Fibroblast of skin of left biceps (primary cell): ENCODE measurements at regions not wholly inside any gene's neighbourhood (a gene's known extent, or its start where the extent isn't known, plus 50 kb on each side); places are given as distances from the start of the nearest gene placed in this dataset.
"Not testable (repeated sequence)": the region's sequence is repeated elsewhere in the genome, so short reads cannot be mapped to it uniquely, and the experiment has no call there.

Experiments used
- DNase-seq, 2 experiments: peaks; one replicate each; pipeline ENCODE4 v3.0.0-alpha.2; 2013; ENCODE audit warnings: low read depth in 2 of 2

DNA sequence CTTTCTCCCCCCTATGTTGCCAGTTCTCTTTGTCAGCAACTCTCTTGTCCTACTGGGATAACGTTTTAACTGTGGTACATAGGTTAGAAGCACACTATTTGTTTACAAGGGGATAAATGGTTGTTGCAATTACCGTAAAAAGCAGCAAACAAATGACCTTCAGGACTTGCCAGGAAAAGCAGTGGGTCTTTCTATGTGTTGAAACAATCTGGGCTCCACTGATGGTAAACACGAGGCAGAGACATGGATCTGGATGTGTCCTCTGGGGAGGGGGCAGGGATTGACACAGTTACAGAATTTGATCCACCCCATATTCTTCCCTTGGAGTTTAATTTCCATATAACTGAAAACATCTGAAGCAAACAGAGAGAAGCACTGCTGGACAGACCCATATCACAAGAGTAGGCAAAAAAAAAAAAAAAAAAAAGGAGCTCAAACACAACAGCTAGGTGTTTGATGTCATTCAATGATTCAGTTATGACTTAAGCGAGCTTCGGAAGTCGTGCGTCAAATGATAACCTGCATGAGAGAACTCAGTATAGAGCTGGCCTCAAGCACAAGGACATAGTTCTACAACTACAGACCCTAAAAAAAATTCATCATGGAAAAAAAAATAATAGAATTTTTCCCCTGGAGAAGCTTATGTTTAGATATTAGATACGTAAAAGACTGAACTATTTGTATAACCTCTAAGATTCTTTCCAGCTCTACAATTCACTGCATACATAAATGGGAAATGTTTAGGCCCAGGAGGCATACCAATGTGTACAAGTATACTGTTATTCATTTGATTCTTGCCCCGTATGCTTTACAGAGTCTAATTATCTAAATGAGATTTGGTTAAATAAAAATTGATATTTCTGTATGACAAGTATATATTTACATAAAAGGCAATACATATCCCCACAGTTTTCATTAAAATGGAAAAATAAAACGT lies 127.7 kb downstream of the ALDH8A1 start:
- no peak for DNase-seq

DNA sequence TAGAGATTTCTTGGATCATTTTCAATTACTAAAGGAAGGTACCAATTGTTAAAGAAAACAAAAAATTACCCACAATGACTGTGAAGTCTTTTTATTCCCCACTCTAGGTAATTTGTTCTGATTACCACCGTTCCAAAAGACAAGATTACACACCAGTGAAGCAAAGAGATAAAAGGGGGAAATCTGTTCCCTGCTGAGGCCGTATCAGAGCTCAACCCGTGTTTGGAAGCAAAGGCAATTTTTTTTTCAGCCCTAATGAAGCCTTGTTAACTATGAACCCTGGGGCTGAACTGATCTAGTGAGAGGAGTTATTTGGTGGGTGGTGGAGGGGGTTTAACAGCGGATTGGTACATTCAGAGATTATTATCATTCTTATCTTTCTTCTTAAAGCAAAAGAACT lies 128.5 kb downstream of the ALDH8A1 start:
- no peak for DNase-seq

- no peak for DNase-seq
Measured at GRCh38 chr6:134819863-134820800, 129.8 kb downstream of the ALDH8A1 start.

GRCh38 chr6:134819236-134819635 lies 130.7 kb downstream of the ALDH8A1 start:
- no peak for DNase-seq

GRCh38 chr6:134817448-134817847 lies 132.5 kb downstream of the ALDH8A1 start:
- no peak for DNase-seq

DNA sequence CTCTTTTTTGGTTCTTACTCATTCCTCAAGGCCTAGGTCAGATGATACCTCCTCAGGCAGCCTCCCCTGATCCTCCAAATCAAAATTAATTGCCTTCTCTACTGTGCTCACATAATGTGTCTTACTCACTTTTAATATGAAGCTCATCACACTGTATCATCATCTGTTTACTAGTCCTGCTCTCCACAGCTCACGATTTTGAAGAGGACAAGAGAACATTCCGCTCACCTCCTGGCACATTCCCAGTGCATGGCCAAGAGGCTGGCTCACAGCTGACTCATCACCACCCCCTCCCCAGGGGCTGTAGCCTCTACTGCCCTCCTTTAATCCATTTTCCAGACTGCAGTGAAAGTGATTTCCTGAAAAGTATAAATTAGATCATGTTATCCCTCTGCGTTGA lies 133.1 kb downstream of the ALDH8A1 start:
- peak in 1 of 2 experiments; percentile 47 for DNase-seq

- DNase-seq = no peak
Measured at GRCh38 chr6:134816300-134816699, 133.6 kb downstream of the ALDH8A1 start.

DNA sequence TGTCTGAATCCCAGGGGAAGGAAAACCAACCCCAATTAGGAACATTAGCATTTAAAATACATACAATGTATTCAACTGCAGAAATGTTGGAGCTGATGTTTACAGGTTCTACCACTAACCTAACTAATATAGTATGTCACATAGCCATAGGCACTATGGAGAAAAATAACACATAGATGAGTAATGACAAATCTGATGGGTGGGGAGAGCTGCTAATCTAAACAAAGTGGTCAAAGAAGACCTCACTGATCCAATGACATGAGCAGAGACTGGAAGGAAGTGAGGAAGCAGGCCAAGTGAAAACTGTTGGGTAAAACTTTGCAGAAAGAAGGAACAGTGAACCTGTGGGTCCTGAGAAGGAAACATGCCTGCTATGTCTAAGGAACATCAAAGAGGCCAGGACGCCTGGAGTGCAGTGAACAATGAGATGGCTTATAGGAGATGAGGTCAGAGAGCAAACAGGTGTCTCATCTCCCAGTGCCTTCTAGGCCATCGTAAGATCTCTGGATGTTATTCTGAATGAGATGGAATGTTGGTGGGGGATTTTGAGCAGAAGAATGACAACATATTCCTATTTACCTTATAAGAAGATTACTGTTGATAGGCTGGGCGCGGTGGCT lies 135.7 kb downstream of the ALDH8A1 start:
- DNase-seq = no peak

DNA sequence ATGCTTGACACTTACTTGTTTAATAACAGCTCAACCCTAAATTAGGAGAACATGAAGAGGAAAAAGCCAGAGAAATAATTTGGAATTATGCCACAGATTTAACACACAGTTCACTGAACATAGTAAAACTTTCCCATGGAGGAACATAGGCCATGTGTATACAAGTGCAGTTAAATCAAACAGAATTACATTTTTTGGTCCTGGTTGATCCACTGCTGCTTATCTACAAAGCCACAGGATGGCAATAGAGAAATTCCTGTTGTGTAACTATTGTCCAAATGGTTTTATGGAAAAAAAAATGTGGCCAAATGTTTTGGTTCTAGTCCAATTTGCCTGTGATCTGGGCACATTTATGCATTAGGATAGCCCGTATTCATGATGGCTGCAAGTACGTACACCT lies 136.8 kb downstream of the ALDH8A1 start:
- no peak for DNase-seq

DNA sequence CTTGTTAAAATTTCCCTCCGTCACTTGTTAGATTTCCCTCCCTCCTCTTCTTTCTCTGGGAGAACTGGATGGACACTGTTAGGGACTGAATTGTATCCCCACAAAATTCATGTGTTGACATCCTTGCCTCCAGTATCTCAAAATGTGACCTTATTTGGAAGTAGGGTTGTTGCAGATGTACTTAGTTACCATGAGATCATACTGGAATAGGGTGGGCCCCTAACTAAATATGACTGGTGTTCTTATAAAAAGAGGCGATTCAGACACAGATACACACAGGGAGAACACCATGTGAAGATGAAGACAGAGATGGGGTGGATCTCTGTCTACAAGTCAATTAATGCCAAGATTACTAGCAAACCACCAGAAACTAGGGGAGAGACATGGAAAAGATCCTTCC lies 139.5 kb downstream of the ALDH8A1 start:
- no peak for DNase-seq

DNA sequence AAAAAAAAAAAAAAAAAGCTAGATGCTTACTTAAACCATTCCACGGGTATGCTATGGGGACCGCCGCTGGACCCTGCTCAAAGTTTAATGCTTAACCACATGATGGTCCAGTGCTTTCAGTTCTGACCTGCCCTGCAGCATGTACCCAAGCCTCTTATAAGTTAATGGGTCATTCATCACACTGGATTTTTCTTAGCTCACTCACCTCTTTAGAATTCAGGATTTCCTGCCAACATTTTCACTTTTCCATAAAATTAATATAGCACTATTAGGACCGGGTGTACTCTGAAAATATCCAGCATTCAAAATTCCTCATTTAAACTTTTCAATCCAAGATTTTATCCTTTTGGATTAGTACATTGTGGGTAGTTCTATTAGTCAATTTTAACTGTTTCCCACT lies 140.8 kb downstream of the ALDH8A1 start:
- no peak for DNase-seq

DNA sequence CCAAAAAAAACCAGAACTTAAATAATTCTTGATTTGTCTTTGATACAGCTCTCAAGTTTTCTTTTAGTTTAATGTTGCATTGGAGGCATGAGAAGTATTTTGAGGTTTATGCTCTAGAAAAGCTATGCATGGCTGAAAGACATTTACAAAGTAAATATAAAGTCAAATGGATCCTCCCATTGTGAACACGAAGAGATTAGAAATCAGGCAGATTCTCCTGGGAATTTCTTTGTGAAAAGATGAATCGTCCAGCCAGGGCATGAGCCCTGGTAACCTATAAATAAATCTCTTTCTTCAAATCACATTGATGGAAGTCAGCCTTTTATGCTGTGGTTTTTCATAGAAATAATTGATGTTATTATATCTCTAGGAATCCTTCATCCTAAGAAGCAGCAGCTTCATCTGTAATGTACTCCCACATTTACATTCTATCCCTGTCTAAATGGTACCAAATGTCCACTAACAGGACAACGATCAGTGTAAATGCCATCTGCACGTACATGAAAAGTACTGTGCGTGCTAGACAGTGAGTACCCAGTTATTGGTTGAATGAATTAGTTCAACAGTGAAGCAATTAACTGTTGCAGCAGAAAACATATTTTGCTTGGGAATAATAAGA lies 143.6 kb downstream of the ALDH8A1 start:
- DNase-seq = no peak

- no peak for DNase-seq
Measured at GRCh38 chr6:134805168-134805567, 144.7 kb downstream of the ALDH8A1 start.

- DNase-seq = not testable (repeated sequence)
Measured at GRCh38 chr6:134804311-134804710, 145.6 kb downstream of the ALDH8A1 start.

DNA sequence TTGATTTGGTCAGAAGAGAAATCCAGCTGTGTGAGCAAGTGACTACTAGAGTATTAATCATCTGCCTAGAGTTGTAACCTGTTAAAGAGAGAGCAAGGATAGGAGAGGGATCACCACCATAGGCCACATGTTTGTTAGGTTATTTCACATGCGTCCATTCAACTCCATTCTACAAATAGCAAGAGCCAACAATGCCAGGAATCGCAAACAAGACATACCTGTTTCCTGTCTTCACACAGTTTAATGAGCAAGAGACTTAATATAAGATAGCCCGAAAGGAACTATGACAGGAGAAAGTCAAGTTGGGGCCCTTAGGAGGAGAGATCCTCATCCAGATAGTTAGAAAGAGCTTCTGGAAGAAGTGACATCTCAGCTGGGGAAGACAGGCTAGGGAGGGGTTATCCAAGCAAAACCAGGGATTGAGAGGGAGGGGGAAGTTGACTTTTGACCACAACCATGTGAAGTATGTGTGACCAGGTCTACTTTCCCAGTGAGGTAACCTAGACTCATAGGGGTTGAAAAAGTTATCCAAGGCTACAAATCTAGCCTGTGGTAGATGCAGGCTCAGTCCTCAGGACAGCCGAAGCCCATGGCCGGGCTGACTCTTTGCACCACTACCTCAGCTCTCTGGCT lies 147.4 kb downstream of the ALDH8A1 start:
- DNase-seq = no peak

- DNase-seq = no peak
Measured at GRCh38 chr6:134797400-134798113, 152.3 kb downstream of the ALDH8A1 start.

DNA sequence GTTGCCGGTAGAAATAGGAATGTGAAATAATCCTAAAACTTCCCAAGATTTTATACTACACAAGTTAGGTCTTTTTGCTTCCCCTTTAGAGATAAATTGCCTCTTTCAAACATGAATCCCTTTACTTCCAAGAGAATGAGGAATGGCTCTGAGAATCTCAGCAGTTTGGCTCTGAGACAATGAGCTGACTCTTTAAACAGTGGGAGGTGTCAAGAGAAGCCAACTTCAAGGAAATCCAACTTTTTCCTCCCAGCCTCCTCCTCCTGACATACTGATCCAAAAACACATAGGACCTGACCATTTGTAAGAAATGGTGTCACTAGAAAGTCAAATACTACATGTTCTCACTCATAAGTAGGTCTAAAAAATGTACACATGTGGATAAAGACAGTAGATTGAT lies 154.2 kb downstream of the ALDH8A1 start:
- no peak for DNase-seq

GRCh38 chr6:134795001-134795400 lies 154.9 kb downstream of the ALDH8A1 start:
- DNase-seq = no peak

- DNase-seq = not testable (repeated sequence)
Measured at GRCh38 chr6:134791243-134791843, 158.6 kb downstream of the ALDH8A1 start.

DNA sequence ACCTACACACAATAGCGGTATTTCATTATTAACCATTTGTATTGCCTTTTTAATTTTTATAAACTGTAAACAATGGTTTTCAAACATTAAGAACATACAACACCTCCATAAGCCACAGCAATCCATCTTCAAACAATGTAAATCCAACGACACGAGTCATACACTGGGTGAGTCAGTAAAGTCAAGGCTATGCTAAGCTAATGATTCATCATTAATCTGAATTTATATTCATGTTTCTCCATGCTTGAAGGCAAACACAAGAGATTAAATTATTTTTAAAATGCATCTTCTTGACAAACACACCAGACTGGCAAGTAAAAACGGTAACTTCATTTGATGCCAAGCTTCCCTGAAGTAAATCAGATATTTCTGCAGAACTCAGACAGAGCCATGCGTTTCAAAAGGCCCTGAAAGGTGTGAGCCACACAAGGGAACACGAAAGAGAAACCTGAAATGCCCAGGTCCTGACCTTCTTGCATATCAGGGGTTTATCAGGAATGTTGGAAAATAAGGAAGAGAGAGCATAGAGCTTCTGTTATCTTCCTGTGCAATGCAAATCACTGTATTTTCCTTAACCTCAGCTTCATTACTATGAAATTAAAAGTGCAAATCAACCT lies 162.5 kb downstream of the ALDH8A1 start:
- peak in 1 of 2 experiments; percentile 33 for DNase-seq
